Loucy (cell line): ENCODE measurements at regions not wholly inside any gene's neighbourhood (a gene's known extent, or its start where the extent isn't known, plus 50 kb on each side); places are given as distances from the start of the nearest gene placed in this dataset.
"Not testable (repeated sequence)": the region's sequence is repeated elsewhere in the genome, so short reads cannot be mapped to it uniquely, and the experiment has no call there.

Experiments used
- H2AFZ ChIP-seq: fragments of 200-600 bp; sonication (generic); 2 replicates; pipeline ENCODE4 v1.6.0; 2016; ENCODE audit warnings: antibody characterized with exemption, mild to moderate bottlenecking, low read length, moderate library complexity
- H3F3A ChIP-seq: fragments of 200-600 bp; 2 replicates; pipeline ENCODE4 v1.6.0; 2016; ENCODE audit warnings: antibody characterized with exemption, low read depth, mild to moderate bottlenecking
- H3K27me3 ChIP-seq: fragments of 200-600 bp; sonication (generic); 2 replicates; pipeline ENCODE4 v1.6.1; 2014; ENCODE audit warnings: low read length, mild to moderate bottlenecking; ENCODE audit not compliant: insufficient read depth, poor library complexity, severe bottlenecking
- H3K36me3 ChIP-seq: fragments of 200-600 bp; sonication (generic); 2 replicates; pipeline ENCODE4 v1.6.1; 2016; ENCODE audit warnings: low read length; ENCODE audit not compliant: insufficient read depth
- H3K4me1 ChIP-seq: fragments of 200-600 bp; sonication (generic); 2 replicates; pipeline ENCODE4 v1.5.1; 2014; ENCODE audit warnings: low read length, mild to moderate bottlenecking; ENCODE audit not compliant: insufficient read depth, poor library complexity, severe bottlenecking
- H3K4me2 ChIP-seq: fragments of 200-600 bp; sonication (generic); 2 replicates; pipeline ENCODE4 v1.6.0; 2014; ENCODE audit warnings: antibody characterized with exemption, low read length, low read depth, mild to moderate bottlenecking; ENCODE audit not compliant: poor library complexity, severe bottlenecking
- H3K4me3 ChIP-seq: fragments of 200-600 bp; sonication (generic); 2 replicates; pipeline ENCODE4 v1.5.1; 2014; ENCODE audit warnings: low read length, mild to moderate bottlenecking, mixed read lengths; ENCODE audit not compliant: poor library complexity, severe bottlenecking
- H3K79me2 ChIP-seq: fragments of 200-600 bp; sonication (generic); 2 replicates; pipeline ENCODE4 v1.6.1; 2014; ENCODE audit warnings: low read length; ENCODE audit not compliant: insufficient read depth
- H3K9ac ChIP-seq: fragments of 200-600 bp; sonication (generic); 2 replicates; pipeline ENCODE4 v1.6.0; 2014; ENCODE audit warnings: mild to moderate bottlenecking, low read depth, low read length, moderate library complexity; ENCODE audit not compliant: poor library complexity, severe bottlenecking
- H3K9me2 ChIP-seq: fragments of 200-600 bp; sonication (generic); replicated peaks from 2 replicates; pipeline ENCODE4 v1.6.1; 2016; ENCODE audit warnings: low read depth, low read length, mixed read lengths
- H3K9me3 ChIP-seq: fragments of 200-600 bp; sonication (generic); 2 replicates; pipeline ENCODE4 v1.6.1; 2014; ENCODE audit warnings: mild to moderate bottlenecking, antibody characterized with exemption, low read length, low read depth; ENCODE audit not compliant: insufficient read depth
- H4K20me1 ChIP-seq: fragments of 200-600 bp; sonication (generic); 2 replicates; pipeline ENCODE4 v1.6.0; 2014; ENCODE audit warnings: antibody characterized with exemption, low read length, mild to moderate bottlenecking; ENCODE audit not compliant: insufficient read depth, poor library complexity, severe bottlenecking
- EZH2phosphoT487 ChIP-seq: fragments of 200-600 bp; IDR thresholded peaks from 2 replicates; pipeline ENCODE4 v1.6.1; 2018; ENCODE audit warnings: antibody characterized with exemption, mild to moderate bottlenecking, moderate library complexity, borderline replicate concordance
- TF ChIP-seq, protein P1 (sequence below): fragments of 200-600 bp; sonication (generic); conservative IDR thresholded peaks from 2 replicates; pipeline ENCODE4 v1.5.1; 2014; ENCODE audit warnings: mild to moderate bottlenecking, antibody characterized with exemption, low read length

GRCh38 chr5:18000744-18001143 is 366.5 kb downstream of the TAF11L14 start:
- Histone ChIP-seq H3K9me2 (no peaks in the 10 kb centered on the region), H3K4me1 (no peaks in the 10 kb centered on the region), H3K9me3 (no peaks in the 10 kb centered on the region; the same call in 1 of the 2 replicates), H3K27me3 (no peaks in the 10 kb centered on the region), H3K9ac (no peak overlapping the region), H3F3A (no peaks in the 10 kb centered on the region), H3K79me2 (no peaks in the 10 kb centered on the region), H3K36me3 (no peaks in the 10 kb centered on the region), H2AFZ (no peak overlapping the region), H3K4me3 (no peak overlapping the region), H4K20me1 (no peaks in the 10 kb centered on the region), H3K4me2 (no peak overlapping the region)
- TF ChIP-seq EZH2phosphoT487: no peak
- TF ChIP-seq, protein P1, sequence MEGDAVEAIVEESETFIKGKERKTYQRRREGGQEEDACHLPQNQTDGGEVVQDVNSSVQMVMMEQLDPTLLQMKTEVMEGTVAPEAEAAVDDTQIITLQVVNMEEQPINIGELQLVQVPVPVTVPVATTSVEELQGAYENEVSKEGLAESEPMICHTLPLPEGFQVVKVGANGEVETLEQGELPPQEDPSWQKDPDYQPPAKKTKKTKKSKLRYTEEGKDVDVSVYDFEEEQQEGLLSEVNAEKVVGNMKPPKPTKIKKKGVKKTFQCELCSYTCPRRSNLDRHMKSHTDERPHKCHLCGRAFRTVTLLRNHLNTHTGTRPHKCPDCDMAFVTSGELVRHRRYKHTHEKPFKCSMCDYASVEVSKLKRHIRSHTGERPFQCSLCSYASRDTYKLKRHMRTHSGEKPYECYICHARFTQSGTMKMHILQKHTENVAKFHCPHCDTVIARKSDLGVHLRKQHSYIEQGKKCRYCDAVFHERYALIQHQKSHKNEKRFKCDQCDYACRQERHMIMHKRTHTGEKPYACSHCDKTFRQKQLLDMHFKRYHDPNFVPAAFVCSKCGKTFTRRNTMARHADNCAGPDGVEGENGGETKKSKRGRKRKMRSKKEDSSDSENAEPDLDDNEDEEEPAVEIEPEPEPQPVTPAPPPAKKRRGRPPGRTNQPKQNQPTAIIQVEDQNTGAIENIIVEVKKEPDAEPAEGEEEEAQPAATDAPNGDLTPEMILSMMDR: no peak

GRCh38 chr5:18003312-18003711 is 369.1 kb downstream of the TAF11L14 start:
- H4K20me1 ChIP-seq: no peaks in the 10 kb centered on the region

DNA sequence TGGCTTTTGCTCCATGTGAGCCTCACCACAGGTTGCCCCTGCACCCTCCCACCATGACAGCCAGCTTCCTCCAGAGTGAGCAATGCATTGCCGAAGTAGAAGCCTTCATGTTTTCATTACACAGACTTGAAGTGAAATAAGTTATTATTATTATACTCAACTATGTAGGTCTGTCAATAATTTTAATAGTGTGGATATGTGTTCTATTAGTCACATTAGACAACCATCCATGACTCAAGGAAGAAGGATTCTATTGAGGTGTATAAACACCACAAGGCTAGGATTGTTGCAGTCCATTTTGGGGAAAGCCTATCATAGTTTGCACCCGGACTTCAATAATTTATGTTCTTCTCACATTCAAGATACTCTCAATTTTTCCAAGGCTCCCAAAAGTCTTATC is 369.5 kb downstream of the TAF11L14 start:
- H3K4me1 ChIP-seq: no peaks in the 10 kb centered on the region
- no peak for TF ChIP-seq EZH2phosphoT487
- TF ChIP-seq, protein P1: no peak
- H3K4me3 ChIP-seq: no peak overlapping the region
- no peak overlapping the region for H3K4me2 ChIP-seq
- H3K9me3 ChIP-seq: no peaks in the 10 kb centered on the region; the same call in 1 of the 2 replicates
- no peaks in the 10 kb centered on the region for H3K9me2 ChIP-seq
- no peaks in the 10 kb centered on the region for H3K36me3 ChIP-seq
- no peak overlapping the region for H3K9ac ChIP-seq
- no peaks in the 10 kb centered on the region for H3F3A ChIP-seq
- no peak overlapping the region for H2AFZ ChIP-seq
- H3K27me3 ChIP-seq: no peaks in the 10 kb centered on the region
- no peaks in the 10 kb centered on the region for H4K20me1 ChIP-seq
- no peaks in the 10 kb centered on the region for H3K79me2 ChIP-seq

More at GRCh38 chr5:18003312-18003711, 369.1 kb downstream of the TAF11L14 start:
- Histone ChIP-seq H3K4me3 (no peak overlapping the region), H3K36me3 (no peaks in the 10 kb centered on the region), H3K9me3 (no peaks in the 10 kb centered on the region; the same call in 1 of the 2 replicates), H2AFZ (no peak overlapping the region), H3K27me3 (no peaks in the 10 kb centered on the region), H3K4me2 (no peak overlapping the region), H3K4me1 (no peaks in the 10 kb centered on the region), H3K9ac (no peak overlapping the region), H3K79me2 (no peaks in the 10 kb centered on the region), H3F3A (no peaks in the 10 kb centered on the region), H3K9me2 (no peaks in the 10 kb centered on the region)
- TF ChIP-seq EZH2phosphoT487: no peak
- TF ChIP-seq, protein P1: no peak

DNA sequence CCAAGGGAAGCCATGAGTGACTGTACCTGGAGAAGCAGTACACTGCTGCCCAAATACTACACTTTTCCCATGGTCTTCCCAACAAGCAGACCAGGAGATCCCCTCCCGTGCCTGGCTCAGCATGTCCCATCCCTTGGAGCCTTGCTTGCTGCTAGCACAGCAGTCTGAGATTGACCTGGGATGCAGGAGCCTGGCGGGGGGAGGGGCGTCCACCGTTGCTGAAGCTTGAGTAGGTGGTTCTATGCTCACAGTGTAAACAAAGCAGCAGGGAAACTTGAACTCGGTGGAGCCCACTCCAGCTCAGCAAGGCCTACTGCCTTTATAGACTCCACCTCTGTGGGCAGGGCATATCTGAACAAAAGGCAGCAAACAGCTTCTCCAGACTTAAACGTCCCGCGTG is 372.0 kb downstream of the TAF11L14 start:
- not testable (repeated sequence) for H4K20me1 ChIP-seq, H3K9me3 ChIP-seq, H3K36me3 ChIP-seq, H3K4me2 ChIP-seq, H3K4me1 ChIP-seq, H3K79me2 ChIP-seq, H3K27me3 ChIP-seq, H3K4me3 ChIP-seq, H3K9me2 ChIP-seq, H3K9ac ChIP-seq, H2AFZ ChIP-seq, H3F3A ChIP-seq
